ENCODE measurements at regions not wholly inside any gene's neighbourhood (a gene's known extent, or its start where the extent isn't known, plus 50 kb on each side); places are given as distances from the start of the nearest gene placed in this dataset.

- TF ChIP-seq CTCF (conservative IDR thresholded peaks at IDR 0.05; ENCODE audit: low read depth, low read length), result no peak
- TF ChIP-seq EZH2 (IDR thresholded peaks at IDR 0.05; ENCODE audit: low read length, unreplicated experiment), result no peak
Measured at GRCh38 chr2:150209746-150210145, 277.7 kb downstream of the RND3 start.

All from PC-3 (cell line).